HCT116 (cell line): ENCODE measurements at regions not wholly inside any gene's neighbourhood (a gene's known extent, or its start where the extent isn't known, plus 50 kb on each side); places are given as distances from the start of the nearest gene placed in this dataset.

Experiments used
- ATAC-seq: fragments of 200-7000 bp; cut with Tn5 transposase; 2 replicates; pipeline ENCODE4 v1.9.1; 2020; ENCODE audit warnings: mild to moderate bottlenecking, moderate library complexity
- BruUV-seq: library from RNA; stranded (reverse); fragments of 400-500 nt; replicated peaks from 2 replicates; lab custom pipeline; 2021; lab: Mats Ljungman, UMichigan
- CTCF ChIA-PET: fragments of 300-600 bp; sonication (Branson Sonifier 250); formaldehyde crosslinking; loops from one replicate; lab custom pipeline; 2021; ENCODE audit warnings: antibody characterized with exemption; lab: Charles Lee
- POLR2A ChIA-PET: fragments of 300-600, 350-600 bp; sonication (Branson Sonifier 250); formaldehyde crosslinking; loops from one replicate; lab custom pipeline; 2021; ENCODE audit warnings: antibody characterized with exemption; lab: Charles Lee
- RAD21 ChIA-PET, 2 experiments: fragments of 300-600 bp; sonication (Branson Sonifier 250); formaldehyde crosslinking; loops; one replicate each; lab custom pipeline; 2023; ENCODE audit warnings: low total read pairs in 2 of 2; ENCODE audit not compliant: uncharacterized antibody in 2 of 2, unreplicated experiment in 2 of 2, low non-redundant PET in 1 of 2; lab: Charles Lee
- DNase-seq: peaks from one replicate; pipeline ENCODE4 v3.0.0-alpha.2; 2010; ENCODE audit warnings: low read depth, low spot score
- H2AFZ ChIP-seq: fragments of 200-600 bp; shearing (Covaris generic), sonication (generic); 2 replicates; pipeline ENCODE4 v1.6.1; 2017; ENCODE audit warnings: low read depth, mixed run types, mixed read lengths, antibody characterized with exemption, low read length; ENCODE audit not compliant: poor library complexity, severe bottlenecking
- H3K27ac ChIP-seq: 2 replicates; pipeline ENCODE4 v1.5.1; 2012; ENCODE audit warnings: low read depth, low read length
- H3K27me3 ChIP-seq: fragments of 200-600 bp; sonication (generic); 2 replicates; pipeline ENCODE4 v1.6.1; 2016; ENCODE audit warnings: mixed run types, low read length, mixed read lengths; ENCODE audit not compliant: insufficient read depth
- H3K36me3 ChIP-seq, 2 experiments: fragments of 200-500 bp in 1 of 2; fragments of 200-600 bp in 1 of 2; sonication (Bioruptor generic) in 1 of 2; sonication (generic) in 1 of 2; 2 replicates each; pipeline versions ENCODE4 v1.5.1 to v1.6.1; 2014 to 2016; ENCODE audit warnings: low read length in 2 of 2, inconsistent platforms in 1 of 2, mixed read lengths in 1 of 2, mixed run types in 1 of 2; ENCODE audit not compliant: insufficient read depth in 2 of 2, control insufficient read depth in 1 of 2
- H3K4me1 ChIP-seq, 2 experiments: fragments of 200-600 bp in 1 of 2; sonication (generic) in 1 of 2; 2 replicates each; pipeline versions ENCODE4 v1.5.1 to v1.6.1; 2012 to 2017; ENCODE audit warnings: low read length in 2 of 2, inconsistent platforms in 1 of 2, mild to moderate bottlenecking in 1 of 2, mixed read lengths in 1 of 2, mixed run types in 1 of 2, moderate library complexity in 1 of 2; ENCODE audit not compliant: insufficient read depth in 2 of 2, control insufficient read depth in 1 of 2
- H3K4me2 ChIP-seq: fragments of 200-600 bp; sonication (generic); 2 replicates; pipeline ENCODE4 v1.6.1; 2017; ENCODE audit warnings: mixed run types, low read length, mixed read lengths
- H3K4me3 ChIP-seq, 2 experiments: fragments of 200-600 bp in 1 of 2; sonication (generic) in 1 of 2; replicated peaks in 1 of 2; 2 replicates each; pipeline ENCODE4 v1.5.1; 2011 to 2016; ENCODE audit warnings: low read length in 2 of 2, control low read depth in 1 of 2, low read depth in 1 of 2, mild to moderate bottlenecking in 1 of 2, mixed read lengths in 1 of 2, mixed run types in 1 of 2
- H3K79me2 ChIP-seq: fragments of 200-600 bp; sonication (generic); 2 replicates; pipeline ENCODE4 v1.6.1; 2017; ENCODE audit warnings: mild to moderate bottlenecking, mixed run types, low read length, moderate library complexity, mixed read lengths; ENCODE audit not compliant: insufficient read depth
- H3K9ac ChIP-seq: fragments of 200-600 bp; sonication (generic); 2 replicates; pipeline ENCODE4 v1.6.1; 2016; ENCODE audit warnings: low read length, mixed read lengths
- H3K9me2 ChIP-seq: fragments of 200-600 bp; sonication (generic), shearing (Covaris generic); 2 replicates; pipeline ENCODE4 v1.6.1; 2017; ENCODE audit warnings: mixed run types, mild to moderate bottlenecking, moderate library complexity; ENCODE audit not compliant: insufficient read depth
- H3K9me3 ChIP-seq, 2 experiments: fragments of 200-500 bp in 1 of 2; fragments of 200-600 bp in 1 of 2; sonication (Bioruptor generic) in 1 of 2; sonication (generic) in 1 of 2; 2 replicates each; pipeline ENCODE4 v1.6.1; 2014 to 2017; ENCODE audit warnings: low read length in 2 of 2, mixed read lengths in 2 of 2, inconsistent platforms in 1 of 2, low read depth in 1 of 2, mild to moderate bottlenecking in 1 of 2, mixed run types in 1 of 2, moderate library complexity in 1 of 2; ENCODE audit not compliant: control insufficient read depth in 1 of 2, insufficient read depth in 1 of 2
- H4K20me1 ChIP-seq: fragments of 200-600 bp; sonication (generic), shearing (Covaris generic); 2 replicates; pipeline ENCODE4 v1.6.1; 2017; ENCODE audit warnings: mixed run types, mild to moderate bottlenecking, moderate library complexity; ENCODE audit not compliant: insufficient read depth
- CEBPB ChIP-seq: IDR thresholded peaks from 2 replicates; pipeline ENCODE4 v1.6.1; 2012; ENCODE audit warnings: low read depth
- ELF1 ChIP-seq: IDR thresholded peaks from 2 replicates; pipeline ENCODE4 v1.6.1; 2012; ENCODE audit warnings: low read depth, borderline replicate concordance
- JUND ChIP-seq: IDR thresholded peaks from 2 replicates; pipeline ENCODE4 v1.6.1; 2012
- POLR2A ChIP-seq: IDR thresholded peaks from 2 replicates; pipeline ENCODE4 v1.7.0; 2011; ENCODE audit warnings: borderline replicate concordance; ENCODE audit not compliant: insufficient read depth, insufficient read length; ENCODE audit errors: extremely low read depth
- SP1 ChIP-seq: IDR thresholded peaks from 2 replicates; pipeline ENCODE4 v1.6.1; 2012; ENCODE audit warnings: low read depth
- SRF ChIP-seq: IDR thresholded peaks from 2 replicates; pipeline ENCODE4 v1.6.1; 2012; ENCODE audit warnings: low read depth
- TCF7L2 ChIP-seq: IDR thresholded peaks from 2 replicates; pipeline ENCODE4 v1.7.0; 2011; ENCODE audit warnings: borderline replicate concordance, inconsistent platforms; ENCODE audit not compliant: insufficient read depth, insufficient read length; ENCODE audit errors: extremely low read depth
- YY1 ChIP-seq: IDR thresholded peaks from 2 replicates; pipeline ENCODE4 v1.6.1; 2011; ENCODE audit warnings: low read length, low read depth, moderate library complexity, mild to moderate bottlenecking; ENCODE audit not compliant: insufficient replicate concordance; ENCODE audit errors: extremely low read depth
- ZFX ChIP-seq: fragments of 450-650 bp; IDR thresholded peaks from 2 replicates; pipeline ENCODE4 v1.6.1; 2017
- ZNF274 ChIP-seq: fragments of 200-500 bp; sonication (Bioruptor generic); IDR thresholded peaks from 2 replicates; pipeline ENCODE4 v1.6.1; 2014; ENCODE audit warnings: mild to moderate bottlenecking, low read depth, low read length, inconsistent platforms
- intact Hi-C: fragments of 100-400 bp; cut with micrococcal nuclease; formaldehyde crosslinking; loops from 2 replicates; pipeline ENCODE4 v1.10.0; 2022
- TF ChIP-seq, protein P1 (sequence below): IDR thresholded peaks from 2 replicates; pipeline ENCODE4 v1.6.1; 2012
- TF ChIP-seq, protein P2 (sequence below): IDR thresholded peaks from 2 replicates; pipeline ENCODE4 v1.6.1; 2011; ENCODE audit warnings: mild to moderate bottlenecking, low read length, moderate library complexity; ENCODE audit not compliant: insufficient replicate concordance; ENCODE audit errors: extremely low read depth

DNA sequence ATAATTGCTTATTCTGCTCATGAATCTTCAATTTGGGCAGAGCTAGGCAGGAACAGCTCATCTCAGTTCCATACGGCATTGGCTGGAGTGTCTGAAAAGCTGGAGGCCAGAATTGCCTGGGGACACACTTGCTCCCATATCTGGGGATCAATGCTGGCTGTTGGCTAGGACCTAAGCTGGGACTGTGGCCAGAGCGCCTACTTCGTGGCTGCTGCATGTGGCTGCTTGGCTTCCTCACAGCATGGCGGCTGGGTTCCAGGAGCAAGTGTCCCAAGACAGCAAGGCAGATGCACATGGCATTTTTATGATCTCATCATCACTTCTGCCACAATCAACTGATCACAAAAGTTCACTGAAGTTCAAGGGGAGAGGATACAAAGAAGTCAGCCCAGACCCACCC, 200.2 kb downstream of the TTC8 start:
- no peak for ATAC-seq
- no peaks in the 10 kb centered on the region for H3K27me3 ChIP-seq
- no peak for DNase-seq
- ChIA-PET POLR2A (no interaction called here), RAD21 (no interaction called here), CTCF (no interaction called here)
- intact Hi-C loops: loop anchor here (5.0 kb wide), 1 partner anchor 893 kb away; no protein-coding TSS in a partner anchor
- no peak overlapping the region for H3K4me2 ChIP-seq
- BruUV-seq: no TSS peak
- no peaks in the 10 kb centered on the region for H4K20me1 ChIP-seq
- no peak overlapping the region for H3K4me3 ChIP-seq
- H3K27ac ChIP-seq: no peak overlapping the region
- peaks cover 2 to 11% of the 10 kb centered on the region in 2 experiments; a peak in 3 of 4 replicates for H3K4me1 ChIP-seq
- H3K36me3 ChIP-seq: no peaks in the 10 kb centered on the region
- no peaks in the 10 kb centered on the region for H3K9me3 ChIP-seq
- H2AFZ ChIP-seq: no peak overlapping the region
- H3K9ac ChIP-seq: no peak overlapping the region
- no peaks in the 10 kb centered on the region for H3K9me2 ChIP-seq
- no peak for TF ChIP-seq ZNF274
- TF ChIP-seq JUND: no peak
- TF ChIP-seq YY1: no peak
- TF ChIP-seq, protein P1, sequence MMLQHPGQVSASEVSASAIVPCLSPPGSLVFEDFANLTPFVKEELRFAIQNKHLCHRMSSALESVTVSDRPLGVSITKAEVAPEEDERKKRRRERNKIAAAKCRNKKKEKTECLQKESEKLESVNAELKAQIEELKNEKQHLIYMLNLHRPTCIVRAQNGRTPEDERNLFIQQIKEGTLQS: no peak
- TF ChIP-seq ELF1: no peak
- no peak for TF ChIP-seq TCF7L2
- TF ChIP-seq SRF: no peak
- TF ChIP-seq CEBPB: no peak
- no peak for TF ChIP-seq SP1
- TF ChIP-seq, all 23 proteins: peak for 0
- H3K79me2 ChIP-seq: no peaks in the 10 kb centered on the region

DNA sequence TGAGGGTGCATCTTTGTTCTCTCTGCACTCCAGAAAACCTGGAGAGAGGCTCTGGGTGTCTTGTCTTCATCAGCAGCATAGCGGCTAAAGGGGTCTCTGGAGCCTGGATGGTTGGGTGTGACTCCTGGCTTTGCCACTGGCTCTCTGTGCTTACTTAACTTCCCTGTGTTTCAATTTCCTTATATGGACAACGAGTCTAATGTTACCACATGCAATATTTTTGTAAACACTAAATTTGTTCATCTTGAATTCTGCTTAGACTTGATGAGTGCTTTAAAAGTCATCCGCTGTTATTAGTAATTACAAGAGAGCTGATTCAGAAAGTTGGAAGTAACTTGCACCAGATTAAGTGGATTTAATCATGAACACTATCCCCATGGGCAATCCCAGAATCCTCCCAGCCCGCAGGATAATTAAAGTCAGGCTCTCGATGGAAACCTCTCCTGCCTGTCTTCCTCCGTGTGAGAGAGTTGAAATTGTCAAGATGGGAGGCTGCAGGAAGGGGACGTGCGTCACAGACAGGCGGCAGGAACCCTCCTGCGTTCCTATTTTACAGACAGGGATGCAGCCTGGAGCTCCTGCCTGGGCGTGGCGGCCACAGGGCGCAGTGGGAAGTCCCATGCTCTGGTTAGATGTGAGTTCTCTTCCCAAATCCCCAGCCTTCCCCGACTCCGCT, 201.2 kb downstream of the TTC8 start:
- intact Hi-C loops: loop anchor here (2.0 to 5.0 kb wide), 2 partner anchors 875 to 892 kb away; no protein-coding TSS in a partner anchor
- H3K27ac ChIP-seq: no peak overlapping the region
- no peaks in the 10 kb centered on the region for H4K20me1 ChIP-seq
- H3K27me3 ChIP-seq: no peaks in the 10 kb centered on the region
- ATAC-seq: no peak
- no peaks in the 10 kb centered on the region for H3K9me2 ChIP-seq
- H3K79me2 ChIP-seq: no peaks in the 10 kb centered on the region
- no TSS peak for BruUV-seq
- CTCF ChIA-PET: no interaction called here
- no peak overlapping the region for H3K4me2 ChIP-seq
- no peak for DNase-seq
- no peaks in the 10 kb centered on the region for H3K36me3 ChIP-seq
- POLR2A ChIA-PET: no interaction called here
- H3K4me3 ChIP-seq: no peak overlapping the region
- RAD21 ChIA-PET: no interaction called here
- TF ChIP-seq, protein P2, sequence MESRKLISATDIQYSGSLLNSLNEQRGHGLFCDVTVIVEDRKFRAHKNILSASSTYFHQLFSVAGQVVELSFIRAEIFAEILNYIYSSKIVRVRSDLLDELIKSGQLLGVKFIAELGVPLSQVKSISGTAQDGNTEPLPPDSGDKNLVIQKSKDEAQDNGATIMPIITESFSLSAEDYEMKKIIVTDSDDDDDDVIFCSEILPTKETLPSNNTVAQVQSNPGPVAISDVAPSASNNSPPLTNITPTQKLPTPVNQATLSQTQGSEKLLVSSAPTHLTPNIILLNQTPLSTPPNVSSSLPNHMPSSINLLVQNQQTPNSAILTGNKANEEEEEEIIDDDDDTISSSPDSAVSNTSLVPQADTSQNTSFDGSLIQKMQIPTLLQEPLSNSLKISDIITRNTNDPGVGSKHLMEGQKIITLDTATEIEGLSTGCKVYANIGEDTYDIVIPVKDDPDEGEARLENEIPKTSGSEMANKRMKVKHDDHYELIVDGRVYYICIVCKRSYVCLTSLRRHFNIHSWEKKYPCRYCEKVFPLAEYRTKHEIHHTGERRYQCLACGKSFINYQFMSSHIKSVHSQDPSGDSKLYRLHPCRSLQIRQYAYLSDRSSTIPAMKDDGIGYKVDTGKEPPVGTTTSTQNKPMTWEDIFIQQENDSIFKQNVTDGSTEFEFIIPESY: no peak
- TF ChIP-seq ELF1: no peak
- TF ChIP-seq ZFX: no peak
- TF ChIP-seq, protein P1: no peak
- TF ChIP-seq POLR2A: no peak
- no peak overlapping the region for H3K9ac ChIP-seq
- peaks cover 2 to 11% of the 10 kb centered on the region in 2 experiments; a peak in 3 of 4 replicates for H3K4me1 ChIP-seq
- no peaks in the 10 kb centered on the region for H3K9me3 ChIP-seq
- no peak overlapping the region for H2AFZ ChIP-seq
